ENCODE measurements at regions not wholly inside any gene's neighbourhood (a gene's known extent, or its start where the extent isn't known, plus 50 kb on each side); places are given as distances from the start of the nearest gene placed in this dataset.
"Not testable (repeated sequence)": the region's sequence is repeated elsewhere in the genome, so short reads cannot be mapped to it uniquely, and the experiment has no call there.

DNA sequence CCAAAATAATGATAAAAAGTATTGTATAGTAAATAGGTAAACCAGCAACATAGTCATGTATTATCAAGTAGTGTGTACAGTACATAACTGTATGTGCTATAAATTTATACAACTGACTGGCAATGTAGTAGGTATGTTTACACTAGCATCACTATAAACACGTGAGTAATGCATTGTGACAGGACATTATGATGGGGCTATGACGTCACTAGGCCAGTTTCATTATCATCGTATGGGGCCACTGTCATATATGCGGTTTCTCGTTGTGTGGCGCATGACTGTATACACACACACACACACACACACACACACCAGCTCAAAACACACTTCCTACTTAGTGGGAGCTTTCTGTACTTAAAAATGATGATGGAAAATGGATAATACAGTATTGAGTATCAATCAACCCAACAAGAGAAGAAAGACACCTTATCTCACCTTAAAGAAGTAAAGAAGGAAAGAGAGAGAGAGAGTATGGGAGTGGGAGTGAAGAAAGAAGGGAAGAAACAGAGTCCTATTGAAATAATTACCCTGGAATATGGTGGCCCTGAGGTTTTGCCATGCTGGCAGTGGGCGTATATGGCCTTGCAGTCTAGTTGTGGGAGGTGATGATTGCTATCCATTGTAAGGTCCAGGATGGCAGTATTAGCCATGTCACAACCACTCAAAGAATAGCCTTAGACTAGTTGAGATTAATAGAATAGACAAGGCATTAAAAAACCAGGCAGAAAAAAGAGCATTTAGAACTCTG, 186.4 kb upstream of the ZNF521 start:
- Histone ChIP-seq H3K27me3 (ENCODE audit: control insufficient read depth, insufficient read depth, low read length) (no peaks in the 10 kb centered on the region), H3K4me3 (ENCODE audit: low read depth, low read length) (no peak overlapping the region), H3K36me3 (ENCODE audit: control insufficient read depth, insufficient read depth, low read length) (no peaks in the 10 kb centered on the region)
- DNase-seq (ENCODE audit: low read depth), result no peak
- no peak for FAIRE-seq
- TF ChIP-seq, protein P1, sequence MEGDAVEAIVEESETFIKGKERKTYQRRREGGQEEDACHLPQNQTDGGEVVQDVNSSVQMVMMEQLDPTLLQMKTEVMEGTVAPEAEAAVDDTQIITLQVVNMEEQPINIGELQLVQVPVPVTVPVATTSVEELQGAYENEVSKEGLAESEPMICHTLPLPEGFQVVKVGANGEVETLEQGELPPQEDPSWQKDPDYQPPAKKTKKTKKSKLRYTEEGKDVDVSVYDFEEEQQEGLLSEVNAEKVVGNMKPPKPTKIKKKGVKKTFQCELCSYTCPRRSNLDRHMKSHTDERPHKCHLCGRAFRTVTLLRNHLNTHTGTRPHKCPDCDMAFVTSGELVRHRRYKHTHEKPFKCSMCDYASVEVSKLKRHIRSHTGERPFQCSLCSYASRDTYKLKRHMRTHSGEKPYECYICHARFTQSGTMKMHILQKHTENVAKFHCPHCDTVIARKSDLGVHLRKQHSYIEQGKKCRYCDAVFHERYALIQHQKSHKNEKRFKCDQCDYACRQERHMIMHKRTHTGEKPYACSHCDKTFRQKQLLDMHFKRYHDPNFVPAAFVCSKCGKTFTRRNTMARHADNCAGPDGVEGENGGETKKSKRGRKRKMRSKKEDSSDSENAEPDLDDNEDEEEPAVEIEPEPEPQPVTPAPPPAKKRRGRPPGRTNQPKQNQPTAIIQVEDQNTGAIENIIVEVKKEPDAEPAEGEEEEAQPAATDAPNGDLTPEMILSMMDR (IDR thresholded peaks at IDR 0.05; ENCODE audit: insufficient read depth, low read length, severe bottlenecking), result no peak

DNA sequence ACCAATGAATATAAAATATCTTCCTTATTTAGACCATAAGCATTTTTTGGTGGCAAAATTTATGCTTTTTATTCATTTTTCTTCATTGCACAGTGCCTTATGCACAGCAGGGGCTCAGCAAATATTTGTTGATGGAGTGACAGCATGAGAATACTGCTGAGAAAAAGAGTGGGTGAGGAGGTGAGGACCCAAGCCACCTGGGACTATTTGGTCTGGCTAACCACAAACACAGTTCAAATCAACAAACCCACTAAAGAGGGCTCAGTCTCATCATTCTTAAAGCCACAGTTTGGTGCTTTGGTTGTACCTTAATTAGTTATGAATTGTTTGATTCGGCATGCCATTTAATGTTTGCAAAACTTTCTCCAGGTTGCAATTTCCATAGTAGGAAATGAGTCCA, 183.5 kb upstream of the ZNF521 start:
- DNase-seq (ENCODE audit: low read depth) (no peak), FAIRE-seq (no peak)
- Histone ChIP-seq H3K4me3 (ENCODE audit: low read depth, low read length) (no peak overlapping the region), H3K36me3 (ENCODE audit: control insufficient read depth, insufficient read depth, low read length) (no peaks in the 10 kb centered on the region), H3K27me3 (ENCODE audit: control insufficient read depth, insufficient read depth, low read length) (no peaks in the 10 kb centered on the region)
- TF ChIP-seq, protein P1 (IDR thresholded peaks at IDR 0.05; ENCODE audit: insufficient read depth, low read length, severe bottlenecking), result no peak

DNA sequence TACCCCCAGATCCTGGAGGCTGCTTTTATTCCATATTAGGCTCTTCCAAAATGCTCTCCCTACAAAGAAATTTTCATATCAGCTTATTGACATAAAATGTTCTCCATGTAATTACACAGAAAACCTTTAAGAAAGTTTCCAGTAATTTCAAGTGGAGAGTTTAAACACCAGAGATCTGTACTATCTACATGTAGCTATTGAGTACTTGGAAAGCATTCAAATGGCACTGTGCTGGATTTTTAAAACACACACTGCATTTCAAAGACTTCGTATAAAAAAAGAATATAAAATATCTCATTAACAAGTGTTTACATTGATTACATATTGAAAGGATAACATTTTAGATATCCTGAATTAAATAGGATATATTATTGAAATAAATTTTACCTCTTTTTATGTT, 182.4 kb upstream of the ZNF521 start:
- FAIRE-seq, result no peak
- TF ChIP-seq, protein P1 (IDR thresholded peaks at IDR 0.05; ENCODE audit: insufficient read depth, low read length, severe bottlenecking), result no peak
- no peak overlapping the region for H3K4me3 ChIP-seq (ENCODE audit: low read depth, low read length)

DNA sequence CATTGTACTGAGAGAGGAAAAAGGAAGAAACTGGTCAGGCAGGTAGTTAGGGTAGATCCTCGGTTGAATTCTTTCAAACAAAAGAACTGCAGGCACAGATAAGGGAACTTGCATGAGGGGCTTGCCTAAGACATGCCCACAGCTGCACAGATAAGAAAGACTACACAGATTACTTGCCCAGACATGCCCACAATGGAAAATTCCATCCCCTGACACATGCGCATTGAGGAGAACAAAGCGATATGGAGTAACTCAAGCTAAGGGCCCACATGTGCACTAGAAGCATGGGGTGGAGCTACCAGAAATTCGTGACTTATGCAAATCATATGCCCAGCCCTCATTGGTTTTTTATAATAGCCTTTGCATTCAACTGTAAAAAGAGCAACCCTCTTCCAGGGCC, 181.3 kb upstream of the ZNF521 start:
- H3K36me3 ChIP-seq (ENCODE audit: control insufficient read depth, insufficient read depth, low read length), result no peaks in the 10 kb centered on the region
- H3K4me3 ChIP-seq (ENCODE audit: low read depth, low read length), result no peak overlapping the region
- no peak for FAIRE-seq
- DNase-seq (ENCODE audit: low read depth), result peak; percentile 14
- TF ChIP-seq, protein P1 (IDR thresholded peaks at IDR 0.05; ENCODE audit: insufficient read depth, low read length, severe bottlenecking), result no peak
- no peaks in the 10 kb centered on the region for H3K27me3 ChIP-seq (ENCODE audit: control insufficient read depth, insufficient read depth, low read length)

More for the DNA sequence above, 182.4 kb upstream of the ZNF521 start:
- H3K36me3 ChIP-seq (ENCODE audit: control insufficient read depth, insufficient read depth, low read length), result no peaks in the 10 kb centered on the region
- no peaks in the 10 kb centered on the region for H3K27me3 ChIP-seq (ENCODE audit: control insufficient read depth, insufficient read depth, low read length)
- no peak for DNase-seq (ENCODE audit: low read depth)

DNA sequence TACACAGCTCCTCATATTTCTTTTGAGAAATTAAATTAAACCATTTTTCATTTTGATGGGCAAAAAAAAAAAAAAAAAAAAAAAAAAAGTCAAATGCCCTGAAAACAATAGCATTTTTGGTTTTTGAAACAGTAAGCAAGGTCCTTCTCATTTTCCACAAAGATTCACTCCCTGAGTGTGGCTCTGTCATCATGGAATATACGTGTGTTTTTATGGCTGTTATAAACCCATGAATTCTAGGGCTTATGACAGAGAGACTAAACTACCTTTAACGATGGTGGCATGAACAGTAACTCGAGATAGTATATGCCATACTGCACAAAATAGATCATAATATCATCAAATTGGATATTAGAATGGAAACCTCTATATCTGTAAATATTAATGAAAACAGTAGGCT, 179.2 kb upstream of the ZNF521 start:
- DNase-seq (ENCODE audit: low read depth) (no peak), FAIRE-seq (no peak)
- TF ChIP-seq, protein P1 (IDR thresholded peaks at IDR 0.05; ENCODE audit: insufficient read depth, low read length, severe bottlenecking), result no peak
- Histone ChIP-seq H3K4me3 (ENCODE audit: low read depth, low read length) (no peak overlapping the region), H3K36me3 (ENCODE audit: control insufficient read depth, insufficient read depth, low read length) (no peaks in the 10 kb centered on the region), H3K27me3 (ENCODE audit: control insufficient read depth, insufficient read depth, low read length) (no peaks in the 10 kb centered on the region)

DNA sequence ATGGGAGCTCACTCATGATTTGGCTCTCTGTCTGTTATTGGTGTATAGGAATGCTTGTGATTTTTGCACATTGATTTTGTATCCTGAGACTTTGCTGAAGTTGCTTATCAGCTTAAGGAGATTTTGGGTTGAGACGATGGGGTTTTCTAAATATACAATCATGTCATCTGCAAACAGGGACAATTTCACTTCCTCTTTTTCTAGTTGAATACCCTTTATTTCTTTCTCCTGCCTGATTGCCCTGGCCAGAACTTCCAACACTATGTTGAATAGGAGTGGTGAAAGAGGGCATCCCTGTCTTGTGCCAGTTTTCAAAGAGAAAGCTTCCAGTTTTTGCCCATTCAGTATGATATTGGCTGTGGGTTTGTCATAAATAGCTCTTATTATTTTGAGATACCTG, 173.8 kb upstream of the ZNF521 start:
- not testable (repeated sequence) for H3K36me3 ChIP-seq (ENCODE audit: control insufficient read depth, insufficient read depth, low read length); FAIRE-seq; H3K4me3 ChIP-seq (ENCODE audit: low read depth, low read length); H3K27me3 ChIP-seq (ENCODE audit: control insufficient read depth, insufficient read depth, low read length); DNase-seq (ENCODE audit: low read depth)

Measured in bronchial epithelial cell (primary cell).